Stimulated activated naive CD4-positive, alpha-beta T cell (primary cell): ENCODE measurements at regions not wholly inside any gene's neighbourhood (a gene's known extent, or its start where the extent isn't known, plus 50 kb on each side); places are given as distances from the start of the nearest gene placed in this dataset.

Source experiments
- DNase-seq, 6 experiments: peaks; one replicate each; lab custom pipeline; 2025; lab: John Stamatoyannopoulos, UW

- DNase-seq: no peak
Measured at GRCh38 chr5:57705769-57706168, 223.2 kb upstream of the ACTBL2 start.

- no peak for DNase-seq
Measured at GRCh38 chr5:57703721-57704120, 221.1 kb upstream of the ACTBL2 start.

GRCh38 chr5:57700484-57700883 lies 217.9 kb upstream of the ACTBL2 start:
- DNase-seq: no peak

- DNase-seq: no peak
Measured at GRCh38 chr5:57700072-57700471, 217.5 kb upstream of the ACTBL2 start.

GRCh38 chr5:57698802-57699201 lies 216.2 kb upstream of the ACTBL2 start:
- no peak for DNase-seq

- DNase-seq: no peak
Measured at GRCh38 chr5:57698086-57698485, 215.5 kb upstream of the ACTBL2 start.

GRCh38 chr5:57696825-57697570 lies 214.4 kb upstream of the ACTBL2 start:
- DNase-seq: no peak

GRCh38 chr5:57696389-57696769 lies 213.8 kb upstream of the ACTBL2 start:
- DNase-seq: no peak

GRCh38 chr5:57695706-57696388 lies 213.2 kb upstream of the ACTBL2 start:
- DNase-seq: no peak

- DNase-seq: no peak
Measured at GRCh38 chr5:57695179-57695578, 212.6 kb upstream of the ACTBL2 start.

GRCh38 chr5:57693488-57694305 lies 211.1 kb upstream of the ACTBL2 start:
- no peak for DNase-seq

GRCh38 chr5:57692582-57693487 lies 210.2 kb upstream of the ACTBL2 start:
- no peak for DNase-seq

GRCh38 chr5:57690724-57691123 lies 208.1 kb upstream of the ACTBL2 start:
- DNase-seq: no peak

GRCh38 chr5:57687596-57687995 lies 205.0 kb upstream of the ACTBL2 start:
- no peak for DNase-seq

GRCh38 chr5:57685516-57686255 lies 203.1 kb upstream of the ACTBL2 start:
- no peak for DNase-seq

- no peak for DNase-seq
Measured at GRCh38 chr5:57684299-57684702, 201.7 kb upstream of the ACTBL2 start.

GRCh38 chr5:57683036-57683630 lies 200.5 kb upstream of the ACTBL2 start:
- DNase-seq: peak in 1 of 6 experiments; percentile 10

- no peak for DNase-seq
Measured at GRCh38 chr5:57681942-57682341, 199.3 kb upstream of the ACTBL2 start.

- no peak for DNase-seq
Measured at GRCh38 chr5:57680686-57681085, 198.1 kb upstream of the ACTBL2 start.

GRCh38 chr5:57677235-57677634 lies 194.6 kb upstream of the ACTBL2 start:
- DNase-seq: no peak
